NCI-H2081 (cell line): ENCODE measurements at regions not wholly inside any gene's neighbourhood (a gene's known extent, or its start where the extent isn't known, plus 50 kb on each side); places are given as distances from the start of the nearest gene placed in this dataset.
A peak's percentile ranks its signal among the peaks of the same experiment; 100 is the strongest.
"Not testable (repeated sequence)": the region's sequence is repeated elsewhere in the genome, so short reads cannot be mapped to it uniquely, and the experiment has no call there.

Experiments used
- DNase-seq, 2 experiments: peaks; one replicate each; lab custom pipeline; 2025; lab: John Stamatoyannopoulos, UW

GRCh38 chr9:82116556-82116955 is 128.0 kb downstream of the SPATA31D1 start:
- DNase-seq = no peak

- peak; percentile 12 to 51 for DNase-seq
These were observed 128.6 kb downstream of the SPATA31D1 start for GRCh38 chr9:82117026-82117811.

GRCh38 chr9:82122731-82123130 is 134.2 kb downstream of the SPATA31D1 start:
- no peak for DNase-seq

- no peak for DNase-seq
These were observed 135.5 kb downstream of the SPATA31D1 start for GRCh38 chr9:82124090-82124489.

GRCh38 chr9:82126256-82126655 is 137.7 kb downstream of the SPATA31D1 start:
- DNase-seq = no peak

GRCh38 chr9:82127465-82127864 is 138.9 kb downstream of the SPATA31D1 start:
- no peak for DNase-seq

- DNase-seq = no peak
These were observed 139.6 kb downstream of the SPATA31D1 start for GRCh38 chr9:82128011-82128696.

GRCh38 chr9:82129708-82130107 is 141.1 kb downstream of the SPATA31D1 start:
- no peak for DNase-seq

- no peak for DNase-seq
These were observed 141.9 kb downstream of the SPATA31D1 start for GRCh38 chr9:82130331-82131042.

GRCh38 chr9:82131072-82131471 is 142.5 kb downstream of the SPATA31D1 start:
- DNase-seq = no peak

- no peak for DNase-seq
These were observed 143.5 kb downstream of the SPATA31D1 start for GRCh38 chr9:82132024-82132423.

GRCh38 chr9:82134010-82134409 is 145.4 kb downstream of the SPATA31D1 start:
- no peak for DNase-seq

GRCh38 chr9:82135106-82135505 is 146.5 kb downstream of the SPATA31D1 start:
- DNase-seq = no peak

- not testable (repeated sequence) for DNase-seq
These were observed 149.5 kb downstream of the SPATA31D1 start for GRCh38 chr9:82138081-82138480.

GRCh38 chr9:82140471-82140870 is 151.9 kb downstream of the SPATA31D1 start:
- DNase-seq = no peak

GRCh38 chr9:82144803-82145202 is 156.2 kb downstream of the SPATA31D1 start:
- no peak for DNase-seq

GRCh38 chr9:82146677-82147076 is 158.1 kb downstream of the SPATA31D1 start:
- DNase-seq = no peak

- no peak for DNase-seq
These were observed 159.3 kb downstream of the SPATA31D1 start for GRCh38 chr9:82147798-82148425.

GRCh38 chr9:82148426-82148810 is 159.8 kb downstream of the SPATA31D1 start:
- DNase-seq = no peak

- peak in 1 of 2 experiments; percentile 20 for DNase-seq
These were observed 160.4 kb downstream of the SPATA31D1 start for GRCh38 chr9:82148901-82149461.

- no peak for DNase-seq
These were observed 161.0 kb downstream of the SPATA31D1 start for GRCh38 chr9:82149501-82149946.

GRCh38 chr9:82152181-82152580 is 163.6 kb downstream of the SPATA31D1 start:
- no peak for DNase-seq
